GM08714 (cell line): ENCODE measurements at regions not wholly inside any gene's neighbourhood (a gene's known extent, or its start where the extent isn't known, plus 50 kb on each side); places are given as distances from the start of the nearest gene placed in this dataset.

Source experiments
- H3K4me3 ChIP-seq: fragments of 200-500 bp; sonication (Bioruptor generic); 2 replicates; pipeline ENCODE4 v1.5.1; 2014; ENCODE audit warnings: mild to moderate bottlenecking, low read length, inconsistent platforms
- ZNF274 ChIP-seq: IDR thresholded peaks from 2 replicates; pipeline ENCODE4 v1.6.1; 2012; ENCODE audit warnings: mild to moderate bottlenecking, low read depth, low read length

GRCh38 chr5:125528881-125529280, 782.4 kb upstream of the ZNF608 start:
- TF ChIP-seq ZNF274 = no peak
- H3K4me3 ChIP-seq = no peak overlapping the region

GRCh38 chr5:125530833-125531615, 784.6 kb upstream of the ZNF608 start:
- TF ChIP-seq ZNF274 = no peak
- no peak overlapping the region for H3K4me3 ChIP-seq

GRCh38 chr5:125536095-125536494, 789.7 kb upstream of the ZNF608 start:
- TF ChIP-seq ZNF274 = no peak
- no peak overlapping the region for H3K4me3 ChIP-seq

- H3K4me3 ChIP-seq = no peak overlapping the region
- TF ChIP-seq ZNF274 = no peak
Observed at GRCh38 chr5:125536582-125536981, 790.1 kb upstream of the ZNF608 start.

- TF ChIP-seq ZNF274 = no peak
- no peak overlapping the region for H3K4me3 ChIP-seq
Observed at GRCh38 chr5:125537661-125538060, 791.2 kb upstream of the ZNF608 start.

GRCh38 chr5:125538469-125538868, 792.0 kb upstream of the ZNF608 start:
- H3K4me3 ChIP-seq = no peak overlapping the region
- TF ChIP-seq ZNF274 = no peak

- no peak overlapping the region for H3K4me3 ChIP-seq
- TF ChIP-seq ZNF274 = no peak
Observed at GRCh38 chr5:125541085-125541484, 794.6 kb upstream of the ZNF608 start.

GRCh38 chr5:125549322-125549911, 803.0 kb upstream of the ZNF608 start:
- TF ChIP-seq ZNF274 = no peak
- H3K4me3 ChIP-seq = no peak overlapping the region

- H3K4me3 ChIP-seq = no peak overlapping the region
- TF ChIP-seq ZNF274 = no peak
Observed at GRCh38 chr5:125550274-125550673, 803.8 kb upstream of the ZNF608 start.

GRCh38 chr5:125551246-125551645, 804.8 kb upstream of the ZNF608 start:
- no peak for TF ChIP-seq ZNF274
- H3K4me3 ChIP-seq = no peak overlapping the region

GRCh38 chr5:125551797-125552196, 805.4 kb upstream of the ZNF608 start:
- TF ChIP-seq ZNF274 = no peak
- no peak overlapping the region for H3K4me3 ChIP-seq

GRCh38 chr5:125552486-125552885, 806.0 kb upstream of the ZNF608 start:
- no peak for TF ChIP-seq ZNF274
- H3K4me3 ChIP-seq = no peak overlapping the region

GRCh38 chr5:125554355-125554754, 807.9 kb upstream of the ZNF608 start:
- H3K4me3 ChIP-seq = no peak overlapping the region
- no peak for TF ChIP-seq ZNF274

- no peak for TF ChIP-seq ZNF274
- no peak overlapping the region for H3K4me3 ChIP-seq
Observed at GRCh38 chr5:125555591-125555990, 809.2 kb upstream of the ZNF608 start.

GRCh38 chr5:125558016-125558415, 811.6 kb upstream of the ZNF608 start:
- H3K4me3 ChIP-seq = no peak overlapping the region
- TF ChIP-seq ZNF274 = no peak
